PC-9 (cell line): ENCODE measurements at regions not wholly inside any gene's neighbourhood (a gene's known extent, or its start where the extent isn't known, plus 50 kb on each side); places are given as distances from the start of the nearest gene placed in this dataset.

Experiments used
- BruUV-seq: library from RNA; stranded (reverse); fragments of 400-500 nt; replicated peaks from 2 replicates; lab custom pipeline; 2021; lab: Mats Ljungman, UMichigan
- CTCF ChIA-PET: fragments of 300-600 bp; sonication (Branson Sonifier 250); formaldehyde crosslinking; loops from one replicate; lab custom pipeline; 2022; ENCODE audit warnings: antibody characterized with exemption; lab: Charles Lee
- POLR2A ChIA-PET: fragments of 300-600 bp; sonication (Branson Sonifier 250); formaldehyde crosslinking; loops from one replicate; lab custom pipeline; 2022; ENCODE audit warnings: antibody characterized with exemption; ENCODE audit not compliant: unreplicated experiment; lab: Charles Lee
- DNase-seq, 2 experiments: peaks; one replicate each; pipeline versions ENCODE4 v3.0.0 to v3.0.0-alpha.2; 2015 to 2022; ENCODE audit warnings: mixed read lengths in 1 of 2
- H2AFZ ChIP-seq: fragments of 200-600 bp; sonication (generic); 2 replicates; pipeline ENCODE4 v1.8.1; 2017; ENCODE audit warnings: antibody characterized with exemption
- H3F3A ChIP-seq: fragments of 200-600 bp; sonication (generic); 2 replicates; pipeline ENCODE4 v1.8.1; 2017; ENCODE audit warnings: antibody characterized with exemption, mild to moderate bottlenecking, low read depth; ENCODE audit not compliant: insufficient read depth
- H3K27ac ChIP-seq: fragments of 200-600 bp; sonication (generic); 2 replicates; pipeline ENCODE4 v1.6.1; 2016; ENCODE audit warnings: mixed run types
- H3K27me3 ChIP-seq: fragments of 200-600 bp; sonication (generic); 2 replicates; pipeline ENCODE4 v1.6.1; 2016; ENCODE audit warnings: low read depth, mixed run types; ENCODE audit not compliant: insufficient read depth
- H3K36me3 ChIP-seq: fragments of 200-600 bp; sonication (generic); 2 replicates; pipeline ENCODE4 v1.6.1; 2016; ENCODE audit warnings: low read depth, mixed run types
- H3K4me1 ChIP-seq: fragments of 200-600 bp; sonication (generic); replicated peaks from 2 replicates; pipeline ENCODE4 v1.6.1; 2016; ENCODE audit warnings: mixed run types; ENCODE audit not compliant: insufficient read depth
- H3K4me2 ChIP-seq: fragments of 200-600 bp; sonication (generic); 2 replicates; pipeline ENCODE4 v1.6.1; 2017; ENCODE audit warnings: mixed run types
- H3K4me3 ChIP-seq: fragments of 200-600 bp; sonication (generic); 2 replicates; pipeline ENCODE4 v1.6.1; 2016; ENCODE audit warnings: mixed run types
- H3K79me2 ChIP-seq: fragments of 200-600 bp; sonication (generic); 2 replicates; pipeline ENCODE4 v1.6.1; 2017; ENCODE audit warnings: low read depth, mixed run types
- H3K9me2 ChIP-seq: fragments of 200-600 bp; sonication (generic); 2 replicates; pipeline ENCODE4 v1.8.1; 2017; ENCODE audit warnings: mild to moderate bottlenecking; ENCODE audit not compliant: insufficient read depth
- H3K9me3 ChIP-seq: fragments of 200-600 bp; sonication (generic); 2 replicates; pipeline ENCODE4 v1.8.1; 2016; ENCODE audit warnings: low read depth; ENCODE audit not compliant: insufficient read depth
- H4K20me1 ChIP-seq: fragments of 200-600 bp; sonication (generic); 2 replicates; pipeline ENCODE4 v1.8.1; 2017; ENCODE audit not compliant: insufficient read depth
- CTCF ChIP-seq: fragments of 200-600 bp; sonication (generic); conservative IDR thresholded peaks from 2 replicates; pipeline ENCODE4 v1.6.1; 2017; ENCODE audit warnings: mixed run types, antibody characterized with exemption, mild to moderate bottlenecking, moderate library complexity
- EZH2 ChIP-seq: fragments of 200-600 bp; sonication (generic); IDR thresholded peaks from 2 replicates; pipeline ENCODE4 v1.8.0; 2017; ENCODE audit warnings: antibody characterized with exemption, low read depth
- intact Hi-C: fragments of 100-400 bp; cut with micrococcal nuclease; formaldehyde crosslinking; loops from one replicate; pipeline ENCODE4 v1.10.0; 2022; ENCODE audit not compliant: unreplicated experiment

GRCh38 chr20:57790176-57790575 lies 80.4 kb upstream of the PMEPA1 start:
- no peak for DNase-seq
- H4K20me1 ChIP-seq, result no peaks in the 10 kb centered on the region
- no peak overlapping the region for H3K4me2 ChIP-seq
- no peak overlapping the region for H3K27ac ChIP-seq
- H3K9me2 ChIP-seq, result no peaks in the 10 kb centered on the region
- H3K4me1 ChIP-seq, result peaks cover 6% of the 10 kb centered on the region; the same call in 1 of the 2 replicates
- no TSS peak for BruUV-seq
- no peaks in the 10 kb centered on the region for H3K79me2 ChIP-seq
- no peak overlapping the region for H2AFZ ChIP-seq
- no peaks in the 10 kb centered on the region for H3K36me3 ChIP-seq
- ChIA-PET CTCF (no interaction called here), POLR2A (no interaction called here)
- no peaks in the 10 kb centered on the region for H3K9me3 ChIP-seq
- intact Hi-C loops, result no loop called here
- TF ChIP-seq CTCF (no peak), EZH2 (no peak)
- H3F3A ChIP-seq, result no peaks in the 10 kb centered on the region
- H3K4me3 ChIP-seq, result no peak overlapping the region
- no peaks in the 10 kb centered on the region for H3K27me3 ChIP-seq

- TF ChIP-seq CTCF (no peak), EZH2 (no peak)
- Histone ChIP-seq H3K4me3 (no peak overlapping the region), H3K9me3 (no peaks in the 10 kb centered on the region), H3K27ac (no peak overlapping the region), H3K36me3 (no peaks in the 10 kb centered on the region), H3K4me1 (no peaks in the 10 kb centered on the region), H3K4me2 (no peak overlapping the region), H3K79me2 (no peaks in the 10 kb centered on the region), H4K20me1 (no peaks in the 10 kb centered on the region), H3K27me3 (no peaks in the 10 kb centered on the region), H3F3A (no peaks in the 10 kb centered on the region), H2AFZ (no peak overlapping the region), H3K9me2 (no peaks in the 10 kb centered on the region)
- CTCF ChIA-PET, result no interaction called here
- DNase-seq, result no peak
- no TSS peak for BruUV-seq
- intact Hi-C loops, result no loop called here
- POLR2A ChIA-PET, result no interaction called here
Observed at GRCh38 chr20:57788936-57789613, 79.3 kb upstream of the PMEPA1 start.

- POLR2A ChIA-PET, result no interaction called here
- H4K20me1 ChIP-seq, result no peaks in the 10 kb centered on the region
- H3K4me2 ChIP-seq, result no peak overlapping the region
- H2AFZ ChIP-seq, result no peak overlapping the region
- intact Hi-C loops, result no loop called here
- TF ChIP-seq EZH2, result no peak
- no peak for TF ChIP-seq CTCF
- no peaks in the 10 kb centered on the region for H3F3A ChIP-seq
- CTCF ChIA-PET, result no interaction called here
- BruUV-seq, result no TSS peak
- no peaks in the 10 kb centered on the region for H3K36me3 ChIP-seq
- no peak overlapping the region for H3K4me3 ChIP-seq
- H3K79me2 ChIP-seq, result no peaks in the 10 kb centered on the region
- H3K27me3 ChIP-seq, result no peaks in the 10 kb centered on the region
- H3K4me1 ChIP-seq, result no peaks in the 10 kb centered on the region
- no peak for DNase-seq
- H3K27ac ChIP-seq, result no peak overlapping the region
- no peaks in the 10 kb centered on the region for H3K9me2 ChIP-seq
- H3K9me3 ChIP-seq, result no peaks in the 10 kb centered on the region
Observed at GRCh38 chr20:57787990-57788781, 78.4 kb upstream of the PMEPA1 start.
